A549 (cell line): ENCODE measurements at regions not wholly inside any gene's neighbourhood (a gene's known extent, or its start where the extent isn't known, plus 50 kb on each side); places are given as distances from the start of the nearest gene placed in this dataset.

Experiments
- ATAC-seq, 2 experiments: fragments of 200-7000 bp in 1 of 2; fragments of >200 bp in 1 of 2; cut with Nextera tagmentation in 1 of 2; cut with Tn5 transposase in 1 of 2; 3 replicates each; pipeline versions ENCODE4 v1.8.0 to v1.9.1; 2018 to 2020; ENCODE audit warnings: mild to moderate bottlenecking in 1 of 2, moderate library complexity in 1 of 2
- CTCF ChIA-PET: fragments of 300-600 bp; sonication (Branson Sonifier 250); formaldehyde crosslinking; extraction: SDS; loops from one replicate; lab custom pipeline; 2021; ENCODE audit warnings: antibody characterized with exemption, inconsistent platforms; lab: Yijun Ruan, JAX
- POLR2A ChIA-PET: fragments of 350-600 bp; formaldehyde crosslinking; extraction: SDS; loops from one replicate; lab custom pipeline; 2021; ENCODE audit warnings: antibody characterized with exemption, inconsistent platforms; lab: Yijun Ruan, JAX
- DNase-seq, 2 experiments: peaks; one replicate each; pipeline versions ENCODE4 v3.0.0 to v3.0.0-alpha.2; 2011 to 2016; ENCODE audit warnings: low read depth in 1 of 2, low spot score in 1 of 2
- FAIRE-seq: peaks from 2 replicates; lab custom pipeline; 2011; peaks lifted over from hg19 to GRCh38; lab: Jason Lieb, UNC
- H3K27ac ChIP-seq, 2 experiments: fragments of >200 bp; sonication (Bioruptor Twin); formaldehyde crosslinking; 3 replicates each; pipeline ENCODE4 v1.5.1; 2016 to 2017
- H3K4me1 ChIP-seq: fragments of >200 bp; sonication (Bioruptor Twin); formaldehyde crosslinking; 3 replicates; pipeline ENCODE4 v1.6.1; 2016
- H3K4me2 ChIP-seq: fragments of >200 bp; sonication (Bioruptor Twin); formaldehyde crosslinking; 3 replicates; pipeline ENCODE4 v1.6.1; 2016
- H3K4me3 ChIP-seq: fragments of >200 bp; sonication (Bioruptor Twin); formaldehyde crosslinking; 3 replicates; pipeline ENCODE4 v1.5.1; 2016
- H3K9me3 ChIP-seq: fragments of >200 bp; sonication (Bioruptor Twin); formaldehyde crosslinking; 3 replicates; pipeline ENCODE4 v1.6.1; 2016
- BHLHE40 ChIP-seq: IDR thresholded peaks from 2 replicates; pipeline ENCODE4 v1.6.1; 2012; ENCODE audit warnings: low read depth, low read length, inconsistent platforms
- CBX2 ChIP-seq: fragments of 200-600 bp; sonication (generic); IDR thresholded peaks from 2 replicates; pipeline ENCODE4 v1.6.1; 2016; ENCODE audit warnings: low read depth, mild to moderate bottlenecking, borderline replicate concordance
- CBX8 ChIP-seq: fragments of 200-600 bp; sonication (generic); IDR thresholded peaks from 2 replicates; pipeline ENCODE4 v1.6.1; 2016
- CEBPB ChIP-seq, 2 experiments: fragments of >200 bp in 1 of 2; sonication (Bioruptor Twin) in 1 of 2; formaldehyde crosslinking in 1 of 2; IDR thresholded peaks; 2 replicates each; pipeline ENCODE4 v1.6.1; 2012 to 2016
- ESRRA ChIP-seq: fragments of 150-350 bp; IDR thresholded peaks from 2 replicates; pipeline ENCODE4 v1.6.1; 2014; ENCODE audit warnings: mild to moderate bottlenecking, low read length, borderline replicate concordance
- FOSL2 ChIP-seq, 2 experiments: fragments of 450-650 bp in 1 of 2; fragments of >200 bp in 1 of 2; sonication (Bioruptor Twin) in 1 of 2; formaldehyde crosslinking; IDR thresholded peaks; 2 replicates each; pipeline versions ENCODE4 v1.5.0 to v1.6.1; 2016 to 2020; ENCODE audit warnings: mild to moderate bottlenecking in 1 of 2, moderate library complexity in 1 of 2
- HDAC2 ChIP-seq: fragments of 200-600 bp; sonication (generic); IDR thresholded peaks from 2 replicates; pipeline ENCODE4 v1.6.1; 2016
- HEYL ChIP-seq: fragments of 250-450 bp; sonication (Bioruptor Pico); IDR thresholded peaks from 2 replicates; pipeline ENCODE4 v1.8.0; 2021; ENCODE audit warnings: mild to moderate bottlenecking, moderate library complexity
- HMGXB4 ChIP-seq: fragments of 250-450 bp; sonication (Bioruptor Pico); IDR thresholded peaks from 2 replicates; pipeline ENCODE4 v1.5.0; 2021; ENCODE audit warnings: mild to moderate bottlenecking, moderate library complexity, borderline replicate concordance
- JUN ChIP-seq, 2 experiments: fragments of >200 bp; sonication (Bioruptor Twin); formaldehyde crosslinking; IDR thresholded peaks; 2 replicates in 1 of 2; 3 replicates in 1 of 2; pipeline ENCODE4 v1.6.1; 2016 to 2017
- JUNB ChIP-seq: fragments of >200 bp; sonication (Bioruptor Twin); formaldehyde crosslinking; IDR thresholded peaks from 2 replicates; pipeline ENCODE4 v1.6.1; 2016
- MAFK ChIP-seq: fragments of 450-650 bp; IDR thresholded peaks from 2 replicates; pipeline ENCODE4 v1.6.1; 2014; ENCODE audit not compliant: partially characterized antibody
- MAZ ChIP-seq: fragments of 150-350 bp; IDR thresholded peaks from 2 replicates; pipeline ENCODE4 v1.6.1; 2014; ENCODE audit warnings: antibody characterized with exemption, low read depth, low read length, borderline replicate concordance
- MYC ChIP-seq: IDR thresholded peaks from 2 replicates; pipeline ENCODE4 v1.6.1; 2012; ENCODE audit warnings: mild to moderate bottlenecking, inconsistent platforms, low read length, improper control_type of control experiment, borderline replicate concordance
- NFE2L2 ChIP-seq: fragments of 150-350 bp; conservative IDR thresholded peaks from 2 replicates; pipeline ENCODE4 v1.6.1; 2014; ENCODE audit warnings: low read length
- NR3C1 ChIP-seq: fragments of >200 bp; sonication (Bioruptor Twin); formaldehyde crosslinking; IDR thresholded peaks from 3 replicates; pipeline ENCODE4 v1.6.1; 2017
- PBX3 ChIP-seq: IDR thresholded peaks from 2 replicates; pipeline ENCODE4 v1.6.1; 2012
- PHF8 ChIP-seq: fragments of 200-600 bp; sonication (generic); IDR thresholded peaks from 2 replicates; pipeline ENCODE4 v1.6.1; 2016; ENCODE audit warnings: low read depth, mild to moderate bottlenecking, antibody characterized with exemption, moderate library complexity, borderline replicate concordance
- POLR2A ChIP-seq: IDR thresholded peaks from 2 replicates; pipeline ENCODE4 v1.6.1; 2012; ENCODE audit warnings: mild to moderate bottlenecking, low read length
- RCOR1 ChIP-seq: fragments of 150-350 bp; IDR thresholded peaks from 2 replicates; pipeline ENCODE4 v1.6.1; 2014; ENCODE audit warnings: antibody characterized with exemption, low read length, low read depth
- RNF2 ChIP-seq: fragments of 200-600 bp; sonication (generic); IDR thresholded peaks from 2 replicates; pipeline ENCODE4 v1.6.1; 2016; ENCODE audit warnings: low read depth, mild to moderate bottlenecking, antibody characterized with exemption, moderate library complexity, borderline replicate concordance
- SMC3 ChIP-seq: fragments of >200 bp; sonication (Bioruptor Twin); formaldehyde crosslinking; IDR thresholded peaks from 3 replicates; pipeline ENCODE4 v1.6.1; 2018; ENCODE audit warnings: inconsistent platforms
- SREBF2 ChIP-seq: fragments of 450-650 bp; IDR thresholded peaks from 2 replicates; pipeline ENCODE4 v1.6.1; 2014; ENCODE audit warnings: mild to moderate bottlenecking, moderate library complexity
- TFCP2L1 ChIP-seq: fragments of 250-450 bp; sonication (Bioruptor Pico); IDR thresholded peaks from 2 replicates; pipeline ENCODE4 v1.5.0; 2021; ENCODE audit warnings: mild to moderate bottlenecking
- ZC3H11A ChIP-seq: fragments of 450-650 bp; IDR thresholded peaks from 2 replicates; pipeline ENCODE4 v1.6.1; 2014; ENCODE audit warnings: antibody characterized with exemption, mild to moderate bottlenecking
- ZNF302 ChIP-seq: fragments of 250-450 bp; sonication (Bioruptor Pico); IDR thresholded peaks from 2 replicates; pipeline ENCODE4 v1.9.0; 2021; ENCODE audit warnings: inconsistent platforms, mild to moderate bottlenecking, moderate library complexity
- WGBS: methylation state at CpG from one replicate; pipeline ENCODE4 v1.1.6; 2017; ENCODE audit errors: missing lambda C conversion rate; 5-methylcytosine and 5-hydroxymethylcytosine counted together
- TF ChIP-seq, protein P1 (sequence below): fragments of 200-600 bp; sonication (generic); IDR thresholded peaks from 2 replicates; pipeline ENCODE4 v1.6.1; 2016; ENCODE audit warnings: antibody characterized with exemption, mild to moderate bottlenecking, moderate library complexity
- TF ChIP-seq, protein P2 (sequence below): fragments of 150-350 bp; IDR thresholded peaks from 2 replicates; pipeline ENCODE4 v1.6.1; 2014; ENCODE audit warnings: low read depth, mild to moderate bottlenecking, low read length
- TF ChIP-seq, protein P3 (sequence below): fragments of 250-450 bp; sonication (Bioruptor Pico); IDR thresholded peaks from 2 replicates; pipeline ENCODE4 v1.5.0; 2020; ENCODE audit warnings: low read depth, mild to moderate bottlenecking, moderate library complexity

- FAIRE-seq = no peak
- CTCF ChIA-PET = no interaction called here
- H3K9me3 ChIP-seq = no peaks in the 10 kb centered on the region
- no peak overlapping the region for H3K4me2 ChIP-seq
- POLR2A ChIA-PET = no interaction called here
- TF ChIP-seq CEBPB (IDR thresholded peaks at IDR 0.05) (no peak), TFCP2L1 (CRISPR knock-in tag) (no peak), SMC3 (no peak), MAZ (no peak), PBX3 (no peak), PHF8 (no peak), NR3C1 (no peak), BHLHE40 (no peak), CBX2 (no peak), JUN (IDR thresholded peaks at IDR 0.05) (no peak), ESRRA (no peak), NFE2L2 (no peak), CBX8 (no peak), HEYL (CRISPR knock-in tag) (no peak), ZC3H11A (no peak), RCOR1 (no peak)
- TF ChIP-seq, protein P1, sequence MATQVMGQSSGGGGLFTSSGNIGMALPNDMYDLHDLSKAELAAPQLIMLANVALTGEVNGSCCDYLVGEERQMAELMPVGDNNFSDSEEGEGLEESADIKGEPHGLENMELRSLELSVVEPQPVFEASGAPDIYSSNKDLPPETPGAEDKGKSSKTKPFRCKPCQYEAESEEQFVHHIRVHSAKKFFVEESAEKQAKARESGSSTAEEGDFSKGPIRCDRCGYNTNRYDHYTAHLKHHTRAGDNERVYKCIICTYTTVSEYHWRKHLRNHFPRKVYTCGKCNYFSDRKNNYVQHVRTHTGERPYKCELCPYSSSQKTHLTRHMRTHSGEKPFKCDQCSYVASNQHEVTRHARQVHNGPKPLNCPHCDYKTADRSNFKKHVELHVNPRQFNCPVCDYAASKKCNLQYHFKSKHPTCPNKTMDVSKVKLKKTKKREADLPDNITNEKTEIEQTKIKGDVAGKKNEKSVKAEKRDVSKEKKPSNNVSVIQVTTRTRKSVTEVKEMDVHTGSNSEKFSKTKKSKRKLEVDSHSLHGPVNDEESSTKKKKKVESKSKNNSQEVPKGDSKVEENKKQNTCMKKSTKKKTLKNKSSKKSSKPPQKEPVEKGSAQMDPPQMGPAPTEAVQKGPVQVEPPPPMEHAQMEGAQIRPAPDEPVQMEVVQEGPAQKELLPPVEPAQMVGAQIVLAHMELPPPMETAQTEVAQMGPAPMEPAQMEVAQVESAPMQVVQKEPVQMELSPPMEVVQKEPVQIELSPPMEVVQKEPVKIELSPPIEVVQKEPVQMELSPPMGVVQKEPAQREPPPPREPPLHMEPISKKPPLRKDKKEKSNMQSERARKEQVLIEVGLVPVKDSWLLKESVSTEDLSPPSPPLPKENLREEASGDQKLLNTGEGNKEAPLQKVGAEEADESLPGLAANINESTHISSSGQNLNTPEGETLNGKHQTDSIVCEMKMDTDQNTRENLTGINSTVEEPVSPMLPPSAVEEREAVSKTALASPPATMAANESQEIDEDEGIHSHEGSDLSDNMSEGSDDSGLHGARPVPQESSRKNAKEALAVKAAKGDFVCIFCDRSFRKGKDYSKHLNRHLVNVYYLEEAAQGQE = no peak
- TF ChIP-seq, protein P2, sequence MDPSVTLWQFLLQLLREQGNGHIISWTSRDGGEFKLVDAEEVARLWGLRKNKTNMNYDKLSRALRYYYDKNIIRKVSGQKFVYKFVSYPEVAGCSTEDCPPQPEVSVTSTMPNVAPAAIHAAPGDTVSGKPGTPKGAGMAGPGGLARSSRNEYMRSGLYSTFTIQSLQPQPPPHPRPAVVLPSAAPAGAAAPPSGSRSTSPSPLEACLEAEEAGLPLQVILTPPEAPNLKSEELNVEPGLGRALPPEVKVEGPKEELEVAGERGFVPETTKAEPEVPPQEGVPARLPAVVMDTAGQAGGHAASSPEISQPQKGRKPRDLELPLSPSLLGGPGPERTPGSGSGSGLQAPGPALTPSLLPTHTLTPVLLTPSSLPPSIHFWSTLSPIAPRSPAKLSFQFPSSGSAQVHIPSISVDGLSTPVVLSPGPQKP = no peak
- TF ChIP-seq, all 56 proteins: peak for 0
- H3K4me1 ChIP-seq = no peaks in the 10 kb centered on the region
- no peak for DNase-seq
- WGBS = 21% methylated on average over 2 of the region's 4 CpGs
- no peak overlapping the region for H3K4me3 ChIP-seq
- no peak overlapping the region for H3K27ac ChIP-seq
- ATAC-seq = no peak
Observed at GRCh38 chr22:47565607-47566006, 803.2 kb downstream of the TBC1D22A start.

DNA sequence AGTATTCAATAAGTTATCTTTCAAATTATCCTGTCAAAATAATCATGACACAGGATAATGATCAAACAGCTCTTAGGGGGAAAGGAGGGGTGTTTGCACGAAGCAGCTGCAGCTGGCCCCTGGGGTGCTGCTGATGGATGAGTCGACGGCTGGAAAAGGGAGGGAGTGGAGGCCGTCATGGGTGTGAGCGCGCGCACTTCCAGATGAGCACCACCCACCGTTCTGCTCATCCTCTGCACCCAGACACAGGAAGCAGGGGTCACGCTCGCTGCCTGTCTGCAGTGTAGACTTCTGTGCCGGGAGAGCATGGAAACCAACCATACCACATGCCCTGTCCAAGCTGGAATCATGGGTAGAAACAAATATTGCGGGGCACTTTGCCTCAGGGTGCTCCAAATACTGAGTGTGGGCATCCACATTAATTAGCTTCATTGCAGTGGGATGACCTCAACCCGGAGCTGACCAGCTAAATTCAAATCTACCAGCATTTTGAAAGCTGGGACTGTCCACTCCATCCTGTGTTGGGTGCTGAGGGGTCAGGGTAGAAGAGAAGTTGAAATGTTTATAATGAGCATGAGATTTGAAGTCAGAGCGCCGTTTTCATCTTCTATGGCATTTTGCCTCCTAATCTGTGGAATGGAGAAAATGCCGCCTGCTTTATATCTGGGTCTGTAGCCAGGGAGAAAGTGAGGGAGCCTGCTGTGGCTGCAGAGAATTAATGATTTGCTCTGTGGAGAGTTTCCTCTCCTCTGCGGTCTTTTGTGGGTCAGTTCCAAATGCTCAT lies 802.4 kb downstream of the TBC1D22A start:
- ChIA-PET POLR2A (no interaction called here), CTCF (no interaction called here)
- no peaks in the 10 kb centered on the region for H3K9me3 ChIP-seq
- H3K27ac ChIP-seq = no peak overlapping the region
- FAIRE-seq (no peak), ATAC-seq (no peak), DNase-seq (no peak)
- 56% methylated on average over 10 of the region's 17 CpGs for WGBS
- H3K4me3 ChIP-seq = no peak overlapping the region
- no peaks in the 10 kb centered on the region for H3K4me1 ChIP-seq
- H3K4me2 ChIP-seq = no peak overlapping the region
- no peak for TF ChIP-seq HMGXB4 (CRISPR knock-in tag)
- TF ChIP-seq HDAC2 = no peak
- TF ChIP-seq JUNB = no peak
- no peak for TF ChIP-seq CEBPB (IDR thresholded peaks at IDR 0.05)
- no peak for TF ChIP-seq TFCP2L1 (CRISPR knock-in tag)
- TF ChIP-seq MAFK = no peak
- TF ChIP-seq CBX8 = no peak
- no peak for TF ChIP-seq ZC3H11A
- TF ChIP-seq SREBF2 = no peak
- no peak for TF ChIP-seq NFE2L2
- no peak for TF ChIP-seq HEYL (CRISPR knock-in tag)
- TF ChIP-seq RNF2 = no peak
- TF ChIP-seq, protein P3, sequence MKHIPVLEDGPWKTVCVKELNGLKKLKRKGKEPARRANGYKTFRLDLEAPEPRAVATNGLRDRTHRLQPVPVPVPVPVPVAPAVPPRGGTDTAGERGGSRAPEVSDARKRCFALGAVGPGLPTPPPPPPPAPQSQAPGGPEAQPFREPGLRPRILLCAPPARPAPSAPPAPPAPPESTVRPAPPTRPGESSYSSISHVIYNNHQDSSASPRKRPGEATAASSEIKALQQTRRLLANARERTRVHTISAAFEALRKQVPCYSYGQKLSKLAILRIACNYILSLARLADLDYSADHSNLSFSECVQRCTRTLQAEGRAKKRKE = no peak
- TF ChIP-seq MYC = no peak
- no peak for TF ChIP-seq ZNF302 (CRISPR knock-in tag)
- no peak for TF ChIP-seq FOSL2 (IDR thresholded peaks at IDR 0.05)
- no peak for TF ChIP-seq FOSL2 (CRISPR knock-in tag; IDR thresholded peaks at IDR 0.05)
- no peak for TF ChIP-seq POLR2A
- TF ChIP-seq NR3C1 = no peak
